GM19043 (cell line): ENCODE measurements at regions not wholly inside any gene's neighbourhood (a gene's known extent, or its start where the extent isn't known, plus 50 kb on each side); places are given as distances from the start of the nearest gene placed in this dataset.

Experiments
- ATAC-seq: cut with Tn5 transposase; IDR thresholded peaks from one replicate; pipeline ENCODE4 v1.9.1; 2021; ENCODE audit warnings: low read depth; ENCODE audit not compliant: unreplicated experiment

DNA sequence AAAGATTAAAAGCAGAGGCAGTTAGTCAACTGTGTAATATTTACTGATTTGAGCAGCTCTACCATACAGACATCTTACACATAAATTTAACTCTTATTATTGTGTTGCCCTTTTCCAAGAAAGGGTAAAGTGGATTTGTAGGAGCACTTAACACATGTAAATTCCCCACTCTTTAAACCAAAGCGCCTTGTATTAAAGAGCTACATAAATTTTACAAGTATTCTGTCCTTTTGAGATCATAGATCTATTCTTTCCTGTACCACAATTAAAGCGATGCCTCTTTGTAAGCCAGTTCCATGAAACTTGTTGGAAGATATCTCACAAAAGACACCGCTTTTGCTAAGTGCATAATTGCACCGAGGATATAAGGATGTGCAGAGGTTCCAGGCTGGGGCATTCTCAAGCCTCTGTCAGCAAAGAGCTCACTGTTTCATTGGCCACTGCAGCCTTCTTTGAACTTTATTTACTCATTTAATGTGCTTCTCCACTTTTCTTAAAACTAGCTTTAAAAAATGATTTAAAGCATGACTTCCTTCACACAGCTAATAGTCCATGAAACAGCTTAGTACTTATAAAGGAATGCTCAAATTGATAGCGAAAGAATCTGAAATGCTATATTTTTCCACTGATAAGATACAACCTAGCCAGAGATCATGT is 520.0 kb upstream of the TCF4 start:
- ATAC-seq = no peak

- no peak for ATAC-seq
These were observed 512.2 kb upstream of the TCF4 start for GRCh38 chr18:56100090-56100722.

DNA sequence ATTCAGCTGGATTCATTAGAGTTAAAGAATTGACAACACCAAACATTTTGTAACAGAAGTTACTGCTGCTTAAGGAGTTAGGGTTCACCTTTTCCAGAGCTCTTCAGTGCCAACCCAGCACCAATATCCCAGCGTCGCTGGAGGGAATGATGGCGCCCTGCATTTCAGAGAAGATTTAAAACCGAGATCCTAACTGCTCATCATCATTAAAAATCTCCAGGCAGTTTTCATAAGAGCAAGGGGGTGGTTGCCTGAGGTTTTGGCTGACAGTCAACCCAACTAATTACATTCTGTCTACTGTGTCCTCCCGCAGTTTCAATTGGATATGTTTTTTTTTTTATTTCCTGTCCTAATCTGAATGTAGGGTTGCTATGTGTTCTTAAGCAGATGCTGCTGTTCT is 509.6 kb upstream of the TCF4 start:
- ATAC-seq = no peak

- ATAC-seq = no peak
These were observed 508.9 kb upstream of the TCF4 start for GRCh38 chr18:56096861-56097260.

DNA sequence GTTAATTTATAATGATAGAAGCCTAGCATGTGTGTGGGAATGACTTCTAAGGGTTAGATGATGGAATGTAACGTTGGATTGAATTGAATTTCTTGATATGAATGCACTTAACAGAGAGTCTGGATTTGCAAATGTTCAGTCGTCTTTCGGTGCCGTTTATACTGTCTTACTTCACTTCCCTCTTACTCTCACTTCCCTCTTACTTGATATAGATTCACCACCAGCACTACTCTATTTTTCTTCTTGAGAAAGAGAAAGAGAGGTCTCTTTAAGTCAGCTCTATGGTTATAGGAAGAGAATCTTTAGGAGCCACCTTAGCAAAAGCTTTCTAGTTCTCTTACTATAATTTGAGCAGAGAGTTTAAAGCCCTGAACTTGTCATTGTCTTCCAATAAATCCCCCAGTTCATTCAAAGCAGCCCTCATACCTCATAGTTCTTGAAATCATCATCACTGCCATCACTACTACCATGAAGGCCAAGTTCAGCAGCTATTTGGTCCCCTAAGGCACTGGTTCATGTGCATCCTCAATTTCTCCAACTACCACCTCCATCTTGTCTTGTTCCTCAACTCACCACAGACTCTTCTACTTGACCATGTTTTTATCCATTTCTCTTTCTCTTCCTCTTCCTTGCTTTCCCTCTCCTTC is 501.7 kb upstream of the TCF4 start:
- no peak for ATAC-seq

DNA sequence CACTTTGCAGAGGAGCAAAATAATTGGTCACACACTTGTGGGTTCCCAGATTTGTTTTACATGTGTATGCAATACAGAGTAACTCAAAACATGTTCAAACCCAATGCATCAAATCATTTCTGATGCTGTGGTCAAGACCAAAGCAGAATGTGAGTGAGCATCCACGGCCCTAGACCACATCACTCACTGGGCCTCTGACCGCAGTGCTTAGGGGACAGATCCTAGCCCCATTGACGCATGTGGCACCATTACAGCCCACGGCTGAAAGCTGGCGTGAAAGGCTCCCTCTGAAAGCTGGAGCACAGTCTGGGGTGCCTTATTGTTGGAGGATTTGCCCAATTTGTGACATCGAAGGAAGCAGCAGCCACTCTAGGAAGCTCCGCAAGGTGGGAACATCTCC is 498.8 kb upstream of the TCF4 start:
- no peak for ATAC-seq

- ATAC-seq = no peak
These were observed 498.2 kb upstream of the TCF4 start for GRCh38 chr18:56086176-56086575.

DNA sequence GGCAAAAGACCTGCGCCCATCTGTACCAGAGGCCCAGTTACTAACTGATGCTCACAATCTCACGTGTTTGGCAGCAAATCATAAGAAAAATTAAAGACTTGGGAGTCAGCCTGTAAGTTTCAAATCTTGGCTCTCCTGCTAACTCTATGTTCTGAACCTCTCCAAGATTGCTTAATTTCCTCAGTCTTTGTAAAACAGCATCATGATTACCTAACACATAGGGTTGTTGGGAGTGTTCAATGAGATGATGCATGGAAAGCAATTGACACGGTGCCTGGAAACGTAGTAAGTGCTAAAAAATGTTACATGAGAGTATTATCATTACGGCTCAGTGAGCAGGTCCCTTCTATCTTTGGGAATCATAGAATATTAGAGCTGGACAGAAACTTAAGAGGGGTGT is 497.6 kb upstream of the TCF4 start:
- no peak for ATAC-seq

DNA sequence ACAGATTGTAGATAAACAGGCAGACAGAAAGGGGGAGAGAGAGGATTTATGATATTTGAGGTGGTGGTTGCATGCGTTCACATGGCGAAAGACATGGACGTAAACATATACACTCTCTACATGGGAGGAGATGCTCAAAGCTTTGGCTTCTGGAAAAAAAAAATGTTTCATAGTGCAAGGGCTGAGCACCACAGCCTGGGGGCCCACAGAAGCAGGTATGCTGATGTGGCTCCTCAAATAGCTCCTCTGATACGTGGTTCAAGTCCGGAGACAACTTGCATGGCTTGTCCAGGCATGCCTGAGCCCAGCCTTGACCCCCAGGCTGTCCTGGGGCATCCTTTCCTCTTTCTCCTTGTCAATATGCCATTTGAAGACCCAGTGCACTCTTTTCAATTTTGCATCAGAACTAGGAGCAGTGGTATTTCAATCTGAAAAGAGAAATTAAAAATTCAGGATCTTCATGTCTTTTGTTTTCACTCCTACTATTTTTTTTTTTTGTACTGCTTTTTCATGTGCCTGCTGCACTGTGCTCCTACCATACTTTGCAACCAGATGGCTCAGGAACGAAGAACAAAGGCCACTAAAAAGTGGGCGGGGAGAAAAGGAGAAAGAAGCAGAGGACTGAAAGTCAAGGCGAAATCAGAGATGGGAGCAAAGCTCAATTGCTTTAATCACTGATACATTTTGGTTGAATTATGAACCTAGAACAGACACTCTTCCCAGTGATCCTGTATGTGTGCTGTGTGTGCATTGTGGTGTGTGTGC is 495.7 kb upstream of the TCF4 start:
- no peak for ATAC-seq

- ATAC-seq = no peak
These were observed 495.1 kb upstream of the TCF4 start for GRCh38 chr18:56083097-56083521.

DNA sequence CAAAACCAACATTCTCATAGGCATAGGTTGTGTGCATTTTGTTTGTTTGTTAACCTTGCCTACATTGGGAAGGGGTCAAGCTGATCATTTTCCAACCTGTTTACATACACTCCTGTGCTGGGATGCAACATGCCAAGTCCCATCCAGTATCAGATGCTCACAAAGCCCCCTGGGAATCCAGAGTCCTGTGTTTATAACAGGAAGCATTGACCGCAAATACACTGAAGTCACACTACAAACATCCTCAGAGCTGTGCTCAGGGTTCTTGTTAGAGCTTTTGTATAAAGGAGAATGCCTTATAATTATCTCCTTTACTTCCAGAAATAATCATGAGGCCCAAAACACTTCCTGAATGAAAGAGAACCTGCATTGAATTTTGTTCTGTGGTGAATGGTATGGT is 488.7 kb upstream of the TCF4 start:
- ATAC-seq = no peak

- no peak for ATAC-seq
These were observed 480.7 kb upstream of the TCF4 start for GRCh38 chr18:56068701-56069100.

DNA sequence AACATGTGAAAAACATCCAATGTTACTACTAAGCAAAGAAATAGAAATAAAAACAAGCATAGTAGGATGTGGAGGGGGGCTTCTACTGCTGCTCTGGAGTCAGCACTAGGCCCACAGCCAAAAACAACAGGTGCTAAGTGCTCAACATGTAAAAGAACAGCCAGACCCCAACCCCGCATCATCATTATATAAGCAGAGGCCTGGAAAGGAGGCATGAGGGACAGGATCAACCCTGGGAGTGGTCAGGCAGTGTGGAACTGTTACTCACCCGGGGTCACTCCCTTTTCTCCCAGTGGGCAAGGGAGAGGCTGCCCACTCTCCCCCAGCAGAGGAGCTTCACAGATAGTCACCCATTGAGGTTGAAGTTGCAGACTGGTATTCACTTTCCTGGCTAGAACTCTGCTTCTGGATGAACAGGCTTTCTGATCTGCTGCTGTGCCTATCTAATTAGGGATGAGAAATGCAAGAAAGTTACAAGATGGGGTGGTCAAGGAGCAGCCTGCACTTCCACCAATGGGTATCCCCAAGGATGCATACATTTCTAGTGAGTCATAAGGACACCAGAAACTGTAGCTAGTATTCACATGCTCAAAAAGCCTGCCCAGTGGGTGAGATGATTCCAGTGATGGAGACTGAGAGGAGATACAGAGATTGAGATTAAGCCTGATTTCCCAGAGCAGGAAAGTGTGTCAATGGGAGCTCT is 480.1 kb upstream of the TCF4 start:
- ATAC-seq = no peak

GRCh38 chr18:56067214-56067894 is 479.4 kb upstream of the TCF4 start:
- no peak for ATAC-seq

- ATAC-seq = no peak
These were observed 478.7 kb upstream of the TCF4 start for GRCh38 chr18:56066524-56067213.

- ATAC-seq = no peak
These were observed 477.1 kb upstream of the TCF4 start for GRCh38 chr18:56065086-56065485.

DNA sequence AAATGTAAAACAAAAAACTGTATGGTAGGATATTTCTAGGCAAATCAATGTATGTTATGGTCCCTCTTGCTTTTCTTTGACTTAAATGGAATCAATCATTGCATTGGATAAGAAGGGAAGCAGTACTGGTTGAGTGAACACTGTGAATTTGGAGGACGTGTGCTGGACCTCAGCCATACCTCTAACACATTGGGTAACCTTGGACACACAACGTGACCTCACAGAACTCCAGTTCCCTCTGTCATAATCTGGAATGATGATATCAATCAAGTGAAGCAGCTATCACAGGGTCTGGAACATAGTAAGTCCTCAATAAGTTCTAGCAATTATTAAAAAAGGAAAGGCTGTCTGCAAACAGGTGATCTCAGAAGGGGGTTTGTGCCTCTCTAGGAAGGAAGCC is 474.9 kb upstream of the TCF4 start:
- no peak for ATAC-seq

- ATAC-seq = no peak
These were observed 473.1 kb upstream of the TCF4 start for GRCh38 chr18:56060967-56061541.

GRCh38 chr18:56052202-56052601 is 464.2 kb upstream of the TCF4 start:
- ATAC-seq = no peak
